ENCODE measurements at regions not wholly inside any gene's neighbourhood (a gene's known extent, or its start where the extent isn't known, plus 50 kb on each side); places are given as distances from the start of the nearest gene placed in this dataset.

GRCh38 chr3:128548021-128548420 lies 55.0 kb upstream of the GATA2 start:
- Histone ChIP-seq H3K18ac (ENCODE audit: insufficient read length, low read depth, low read length) (no peak overlapping the region), H3K56ac (ENCODE audit: insufficient read length, low read depth, low read length) (no peak overlapping the region), H3K79me1 (ENCODE audit: insufficient read depth, low read depth, low read length, poor library complexity, severe bottlenecking) (no peaks in the 10 kb centered on the region), H3K27me3 (ENCODE audit: insufficient read depth, low read length) (no peaks in the 10 kb centered on the region), H2BK15ac (ENCODE audit: low read depth, low read length) (no peak overlapping the region), H3K4me1 (ENCODE audit: insufficient read depth, low read length) (no peaks in the 10 kb centered on the region), H3K14ac (ENCODE audit: insufficient read depth, low read length) (no peak overlapping the region), H3K23ac (ENCODE audit: insufficient read length, low read depth, low read length) (no peak overlapping the region), H3K4ac (ENCODE audit: low read depth, low read length) (no peak overlapping the region), H3T11ph (ENCODE audit: low read length) (no peak overlapping the region), H3K9ac (ENCODE audit: extremely low read depth, insufficient read length, low read length) (no peak overlapping the region), H2BK12ac (ENCODE audit: insufficient read length, low read depth, low read length) (no peak overlapping the region), H2AFZ (ENCODE audit: low read length) (no peak overlapping the region), H3K27ac (ENCODE audit: insufficient read length, low read depth, low read length) (no peak overlapping the region), H2AK5ac (ENCODE audit: insufficient read length, low read length) (no peak overlapping the region), H3K79me2 (ENCODE audit: insufficient read depth, low read length) (no peaks in the 10 kb centered on the region), H2BK120ac (ENCODE audit: low read depth, low read length, poor library complexity, severe bottlenecking) (no peak overlapping the region), H4K20me1 (ENCODE audit: control insufficient read depth, insufficient read depth, insufficient read length) (no peaks in the 10 kb centered on the region), H2BK20ac (ENCODE audit: low read depth, low read length, poor library complexity, severe bottlenecking) (no peak overlapping the region), H4K91ac (ENCODE audit: insufficient read length, low read depth, low read length) (no peak overlapping the region), H4K5ac (ENCODE audit: insufficient read length, low read depth, low read length) (no peak overlapping the region), H2BK5ac (ENCODE audit: insufficient read length, low read length) (no peak overlapping the region), H3K9me3 (ENCODE audit: control insufficient read depth, low read depth, low read length) (no peaks in the 10 kb centered on the region), H4K8ac (replicated peaks; ENCODE audit: insufficient read length, low read depth, low read length) (no peak overlapping the region), H3K4me2 (ENCODE audit: insufficient read depth, insufficient read length, low read length) (no peak overlapping the region), H3K23me2 (ENCODE audit: insufficient read length, low read depth, low read length, poor library complexity, severe bottlenecking) (no peaks in the 10 kb centered on the region)
- TF ChIP-seq CTCF (conservative IDR thresholded peaks at IDR 0.05), result no peak
- peaks cover 0 to 5% (median 0%) of the 10 kb centered on the region in 3 experiments; a peak in 3 of 7 replicates for H3K36me3 Mint-ChIP-seq (ENCODE audit: insufficient read depth in 1 of 3, low read depth in 3 of 3)
- DNase-seq, result no peak
- 0 out of 7 replicates have a peak overlapping the region, but pooled peaks of 1 of the 3 experiments have one; percentile 23 for H3K27ac Mint-ChIP-seq
- H3K4me3 Mint-ChIP-seq, result no peak overlapping the region
- peaks cover 9% of the 10 kb centered on the region in 2 experiments for H3K9me3 Mint-ChIP-seq
- peaks cover 15% of the 10 kb centered on the region in 2 experiments for H3K4me1 Mint-ChIP-seq
- peaks cover 12% of the 10 kb centered on the region for H3K27me3 Mint-ChIP-seq (ENCODE audit: low read depth)

Measured in H9 (cell line).